ENCODE measurements at regions not wholly inside any gene's neighbourhood (a gene's known extent, or its start where the extent isn't known, plus 50 kb on each side); places are given as distances from the start of the nearest gene placed in this dataset.
"Not testable (repeated sequence)": the region's sequence is repeated elsewhere in the genome, so short reads cannot be mapped to it uniquely, and the experiment has no call there.

DNA sequence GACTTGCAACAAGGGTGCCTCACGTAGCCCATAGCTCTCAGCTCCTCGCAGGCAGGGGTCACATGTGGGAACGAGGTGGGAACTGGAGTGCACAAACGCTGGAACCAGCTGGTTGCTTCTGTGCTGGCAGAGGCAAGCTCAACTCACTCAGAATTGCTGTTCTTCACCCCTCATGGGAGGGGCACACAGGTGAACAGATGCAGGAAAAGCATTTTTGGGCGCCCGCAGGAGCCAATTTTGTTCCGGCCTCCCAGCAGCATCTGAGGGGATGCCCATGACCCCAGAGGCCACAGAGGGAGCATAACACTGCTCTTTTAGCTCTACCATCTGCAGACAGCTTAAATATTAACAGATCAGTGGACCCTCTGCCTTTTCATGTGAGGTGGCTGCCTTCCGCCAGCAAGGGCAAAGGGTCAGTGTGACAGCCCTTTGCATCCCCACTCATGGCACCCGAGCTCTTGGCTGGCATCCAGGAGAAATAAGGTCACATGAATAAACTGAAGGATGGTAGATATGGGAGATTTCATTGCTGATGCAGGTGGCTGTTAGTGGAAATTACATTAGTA, 196.2 kb downstream of the SLCO4C1 start:
- no peak for DNase-seq
- WGBS (ENCODE audit: extremely low coverage, insufficient coverage, insufficient read length), result no CpG with 5 or more reads among the region's 9 CpGs

DNA sequence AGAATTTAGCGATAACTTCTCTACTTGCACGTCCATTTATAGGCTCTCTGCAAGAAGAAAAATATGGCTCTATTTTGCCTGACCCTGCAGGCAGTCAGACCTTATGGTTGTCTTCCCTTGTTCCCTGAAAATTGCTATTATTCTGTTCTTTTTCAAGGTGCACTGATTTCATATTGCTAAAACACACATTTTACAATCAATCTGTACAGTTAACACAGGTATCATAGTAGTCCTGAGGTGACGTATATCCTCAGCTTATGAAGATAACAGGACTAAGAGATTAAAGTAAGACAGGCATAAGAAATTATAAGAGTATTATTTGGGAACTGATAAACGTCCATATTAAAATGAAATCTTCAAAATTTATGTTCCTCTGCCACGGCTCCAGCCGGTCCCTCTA, 197.0 kb downstream of the SLCO4C1 start:
- not testable (repeated sequence) for H3K4ac ChIP-seq (ENCODE audit: low read depth, low read length); H2AFZ ChIP-seq (ENCODE audit: insufficient read depth, low read length, poor library complexity); H4K91ac ChIP-seq (ENCODE audit: low read depth, low read length); H3K4me1 ChIP-seq (ENCODE audit: control insufficient read depth in 1 of 2, insufficient read depth in 2 of 2, low read length in 2 of 2); H3K79me1 ChIP-seq (ENCODE audit: low read length); H4K12ac ChIP-seq (ENCODE audit: low read depth, low read length); DNase-seq; H3K9ac ChIP-seq (ENCODE audit: low read length); H2BK120ac ChIP-seq (ENCODE audit: insufficient read depth, low read length, poor library complexity); H3K4me2 ChIP-seq (ENCODE audit: low read length); H2BK12ac ChIP-seq (ENCODE audit: low read length); H2BK5ac ChIP-seq (ENCODE audit: low read depth, low read length, poor library complexity); H4K8ac ChIP-seq (ENCODE audit: low read depth, low read length); H2AK5ac ChIP-seq (ENCODE audit: low read length); H3K27me3 ChIP-seq (ENCODE audit: insufficient read depth, low read length); H3K27ac ChIP-seq (ENCODE audit: low read depth, low read length); H3K4me3 ChIP-seq (ENCODE audit: low read depth, low read length); H3K23ac ChIP-seq (ENCODE audit: low read length); H3K14ac ChIP-seq (ENCODE audit: low read length); H3K9me3 ChIP-seq (ENCODE audit: insufficient read depth, low read depth, low read length); H3K36me3 ChIP-seq (ENCODE audit: control insufficient read depth in 1 of 2, insufficient read depth in 2 of 2, low read length in 2 of 2); H3K79me2 ChIP-seq (ENCODE audit: control insufficient read depth, insufficient read depth, low read length, poor library complexity); H3K18ac ChIP-seq (ENCODE audit: low read length)
- WGBS (ENCODE audit: extremely low coverage, insufficient coverage, insufficient read length), result no CpG with 5 or more reads among the region's 6 CpGs

More for the DNA sequence above, 196.2 kb downstream of the SLCO4C1 start:
- no peak overlapping the region for H2BK12ac ChIP-seq (ENCODE audit: low read length)
- no peak overlapping the region for H3K9ac ChIP-seq (ENCODE audit: low read length)
- H3K4ac ChIP-seq (ENCODE audit: low read depth, low read length), result no peak overlapping the region
- H3K9me3 ChIP-seq (ENCODE audit: insufficient read depth, low read depth, low read length), result no peaks in the 10 kb centered on the region
- H3K18ac ChIP-seq (ENCODE audit: low read length), result no peak overlapping the region
- H3K23ac ChIP-seq (ENCODE audit: low read length), result no peak overlapping the region
- H3K4me2 ChIP-seq (ENCODE audit: low read length), result no peak overlapping the region
- no peak overlapping the region for H2BK120ac ChIP-seq (ENCODE audit: insufficient read depth, low read length, poor library complexity)
- H2BK5ac ChIP-seq (ENCODE audit: low read depth, low read length, poor library complexity), result no peak overlapping the region
- no peak overlapping the region for H2AK5ac ChIP-seq (ENCODE audit: low read length)
- no peaks in the 10 kb centered on the region for H3K79me2 ChIP-seq (ENCODE audit: control insufficient read depth, insufficient read depth, low read length, poor library complexity)
- H4K8ac ChIP-seq (ENCODE audit: low read depth, low read length), result no peak overlapping the region
- no peaks in the 10 kb centered on the region for H3K36me3 ChIP-seq (ENCODE audit: control insufficient read depth in 1 of 2, insufficient read depth in 2 of 2, low read length in 2 of 2)
- no peak overlapping the region for H3K27ac ChIP-seq (ENCODE audit: low read depth, low read length)
- no peaks in the 10 kb centered on the region for H3K79me1 ChIP-seq (ENCODE audit: low read length)
- H4K12ac ChIP-seq (ENCODE audit: low read depth, low read length), result no peak overlapping the region
- H3K27me3 ChIP-seq (ENCODE audit: insufficient read depth, low read length), result no peaks in the 10 kb centered on the region
- no peaks in the 10 kb centered on the region for H3K4me1 ChIP-seq (ENCODE audit: control insufficient read depth in 1 of 2, insufficient read depth in 2 of 2, low read length in 2 of 2)
- no peak overlapping the region for H3K14ac ChIP-seq (ENCODE audit: low read length)
- no peak overlapping the region for H4K91ac ChIP-seq (ENCODE audit: low read depth, low read length)
- H3K4me3 ChIP-seq (ENCODE audit: low read depth, low read length), result no peak overlapping the region
- H2AFZ ChIP-seq (ENCODE audit: insufficient read depth, low read length, poor library complexity), result no peak overlapping the region

DNA sequence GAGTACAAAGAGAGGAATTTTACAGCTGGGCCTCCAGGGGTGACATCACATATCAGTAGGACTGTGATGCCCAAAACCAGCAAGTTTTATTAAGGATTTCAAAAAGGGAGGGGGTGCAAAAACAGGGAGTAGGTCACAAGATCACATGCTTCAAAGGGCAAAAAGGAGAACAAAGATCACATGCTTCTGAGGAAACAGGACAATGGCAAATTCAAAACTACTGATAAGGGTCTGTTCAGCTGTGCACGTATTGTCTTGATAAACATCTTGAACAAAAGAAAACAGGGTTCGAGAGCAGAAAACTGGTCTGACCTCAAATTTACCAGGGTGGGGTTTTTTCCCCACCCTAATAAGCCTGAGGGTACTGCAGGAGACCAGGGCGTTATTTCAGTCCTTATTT, 197.5 kb downstream of the SLCO4C1 start:
- H2BK120ac ChIP-seq (ENCODE audit: insufficient read depth, low read length, poor library complexity); H3K4me2 ChIP-seq (ENCODE audit: low read length); H3K9ac ChIP-seq (ENCODE audit: low read length); H4K12ac ChIP-seq (ENCODE audit: low read depth, low read length); H2BK5ac ChIP-seq (ENCODE audit: low read depth, low read length, poor library complexity); H3K79me1 ChIP-seq (ENCODE audit: low read length); H3K14ac ChIP-seq (ENCODE audit: low read length); H3K23ac ChIP-seq (ENCODE audit: low read length); H2AK5ac ChIP-seq (ENCODE audit: low read length); H2BK12ac ChIP-seq (ENCODE audit: low read length); H3K9me3 ChIP-seq (ENCODE audit: insufficient read depth, low read depth, low read length); H3K27me3 ChIP-seq (ENCODE audit: insufficient read depth, low read length); H3K4me3 ChIP-seq (ENCODE audit: low read depth, low read length); H2AFZ ChIP-seq (ENCODE audit: insufficient read depth, low read length, poor library complexity); H3K79me2 ChIP-seq (ENCODE audit: control insufficient read depth, insufficient read depth, low read length, poor library complexity); H3K4me1 ChIP-seq (ENCODE audit: control insufficient read depth in 1 of 2, insufficient read depth in 2 of 2, low read length in 2 of 2); H3K4ac ChIP-seq (ENCODE audit: low read depth, low read length); H3K36me3 ChIP-seq (ENCODE audit: control insufficient read depth in 1 of 2, insufficient read depth in 2 of 2, low read length in 2 of 2); H4K8ac ChIP-seq (ENCODE audit: low read depth, low read length); H3K27ac ChIP-seq (ENCODE audit: low read depth, low read length); H3K18ac ChIP-seq (ENCODE audit: low read length); H4K91ac ChIP-seq (ENCODE audit: low read depth, low read length): not testable (repeated sequence)
- peak in 1 of 2 donors; percentile 37 for DNase-seq
- WGBS (ENCODE audit: extremely low coverage, insufficient coverage, insufficient read length), result no CpG with 5 or more reads among the region's 3 CpGs

DNA sequence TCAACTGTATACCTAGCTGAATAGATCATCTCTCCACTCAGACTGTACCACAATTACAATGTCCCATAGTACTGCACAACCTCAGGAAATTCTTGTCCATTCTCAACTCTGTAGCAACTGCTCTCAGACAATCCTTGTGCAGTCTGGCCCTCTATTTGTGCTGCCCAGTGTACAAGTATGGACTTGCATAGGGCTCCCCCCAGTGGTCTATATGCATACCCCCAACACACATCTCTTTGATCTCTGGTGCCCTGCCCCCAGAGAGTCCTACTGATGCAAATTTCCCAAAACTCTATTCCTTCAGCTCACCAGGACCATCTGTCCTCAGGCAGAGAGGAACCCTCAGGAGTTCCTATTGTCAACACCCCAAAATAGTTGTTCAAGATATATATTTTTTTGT, 205.3 kb downstream of the SLCO4C1 start:
- Histone ChIP-seq H3K4me1 (ENCODE audit: control insufficient read depth in 1 of 2, insufficient read depth in 2 of 2, low read length in 2 of 2) (no peaks in the 10 kb centered on the region), H4K8ac (ENCODE audit: low read depth, low read length) (no peak overlapping the region), H3K9ac (ENCODE audit: low read length) (no peak overlapping the region)

More for the DNA sequence above, 205.3 kb downstream of the SLCO4C1 start:
- Histone ChIP-seq H3K79me2 (ENCODE audit: control insufficient read depth, insufficient read depth, low read length, poor library complexity) (no peaks in the 10 kb centered on the region), H3K9me3 (ENCODE audit: insufficient read depth, low read depth, low read length) (no peaks in the 10 kb centered on the region), H2AFZ (ENCODE audit: insufficient read depth, low read length, poor library complexity) (no peak overlapping the region), H3K23ac (ENCODE audit: low read length) (no peak overlapping the region), H3K4me2 (ENCODE audit: low read length) (no peak overlapping the region), H2AK5ac (ENCODE audit: low read length) (no peak overlapping the region), H4K91ac (ENCODE audit: low read depth, low read length) (no peak overlapping the region), H3K27me3 (ENCODE audit: insufficient read depth, low read length) (no peaks in the 10 kb centered on the region), H3K4me3 (ENCODE audit: low read depth, low read length) (no peak overlapping the region), H3K18ac (ENCODE audit: low read length) (no peak overlapping the region), H3K27ac (ENCODE audit: low read depth, low read length) (no peak overlapping the region), H4K12ac (ENCODE audit: low read depth, low read length) (no peak overlapping the region), H3K4ac (ENCODE audit: low read depth, low read length) (no peak overlapping the region), H2BK5ac (ENCODE audit: low read depth, low read length, poor library complexity) (no peak overlapping the region), H3K36me3 (ENCODE audit: control insufficient read depth in 1 of 2, insufficient read depth in 2 of 2, low read length in 2 of 2) (no peaks in the 10 kb centered on the region), H2BK120ac (ENCODE audit: insufficient read depth, low read length, poor library complexity) (no peak overlapping the region), H2BK12ac (ENCODE audit: low read length) (no peak overlapping the region), H3K14ac (ENCODE audit: low read length) (no peak overlapping the region), H3K79me1 (ENCODE audit: low read length) (no peaks in the 10 kb centered on the region)
- no peak for DNase-seq

Data from trophoblast cell (in vitro differentiated cells and primary cell).